SU-DHL-6 (cell line): ENCODE measurements at regions not wholly inside any gene's neighbourhood (a gene's known extent, or its start where the extent isn't known, plus 50 kb on each side); places are given as distances from the start of the nearest gene placed in this dataset.

Source experiments
- H2AFZ ChIP-seq: fragments of 200-600 bp; sonication (generic); 2 replicates; pipeline ENCODE4 v1.6.1; 2014; ENCODE audit warnings: low read depth, mild to moderate bottlenecking, moderate library complexity, mixed read lengths, antibody characterized with exemption, low read length; ENCODE audit not compliant: severe bottlenecking
- H3F3A ChIP-seq: fragments of 200-600 bp; shearing (Covaris generic); 2 replicates; pipeline ENCODE4 v1.6.0; 2016; ENCODE audit warnings: antibody characterized with exemption, mild to moderate bottlenecking; ENCODE audit not compliant: insufficient read depth
- H3K27ac ChIP-seq: fragments of 200-600 bp; sonication (generic); 2 replicates; pipeline ENCODE4 v1.5.1; 2016; ENCODE audit warnings: low read depth, mild to moderate bottlenecking, low read length, moderate library complexity, mixed read lengths
- H3K27me3 ChIP-seq: fragments of 200-600 bp; sonication (generic), shearing (Covaris generic); 2 replicates; pipeline ENCODE4 v1.6.0; 2014; ENCODE audit warnings: mild to moderate bottlenecking, low read length
- H3K36me3 ChIP-seq: fragments of 200-600 bp; sonication (generic); 2 replicates; pipeline ENCODE4 v1.6.1; 2014; ENCODE audit warnings: mild to moderate bottlenecking, low read length, mixed read lengths
- H3K4me2 ChIP-seq: fragments of 300-600, 200-600 bp; shearing (Covaris generic), sonication (generic); 2 replicates; pipeline ENCODE4 v1.6.0; 2014; ENCODE audit warnings: low read length, low read depth, mild to moderate bottlenecking; ENCODE audit not compliant: poor library complexity, severe bottlenecking
- H3K4me3 ChIP-seq: fragments of 200-600 bp; sonication (generic); 2 replicates; pipeline ENCODE4 v1.5.1; 2014; ENCODE audit warnings: antibody characterized with exemption, low read length, mild to moderate bottlenecking, mixed read lengths; ENCODE audit not compliant: insufficient read depth, poor library complexity, severe bottlenecking
- H3K79me2 ChIP-seq: fragments of 200-600 bp; sonication (generic); 2 replicates; pipeline ENCODE4 v1.6.1; 2014; ENCODE audit warnings: mild to moderate bottlenecking, low read length, moderate library complexity; ENCODE audit not compliant: insufficient read depth
- H3K9ac ChIP-seq: fragments of 200-600 bp; sonication (generic); 2 replicates; pipeline ENCODE4 v1.7.0; 2014; ENCODE audit warnings: mild to moderate bottlenecking, low read length
- H3K9me2 ChIP-seq: fragments of 200-600 bp; sonication (generic); replicated peaks from 2 replicates; pipeline ENCODE4 v1.6.1; 2014; ENCODE audit warnings: low read length; ENCODE audit not compliant: insufficient read depth
- H3K9me3 ChIP-seq: fragments of 200-600 bp; sonication (generic); 2 replicates; pipeline ENCODE4 v1.6.1; 2014; ENCODE audit warnings: low read length, mixed read lengths; ENCODE audit not compliant: insufficient read depth
- H4K20me1 ChIP-seq: fragments of 200-600 bp; sonication (generic); 2 replicates; pipeline ENCODE4 v1.6.1; 2014; ENCODE audit warnings: low read depth, mild to moderate bottlenecking, antibody characterized with exemption, low read length, moderate library complexity, mixed read lengths
- CTCF ChIP-seq: fragments of 200-600 bp; sonication (generic); IDR thresholded peaks from one replicate; pipeline ENCODE4 v1.5.1; 2017; ENCODE audit warnings: antibody characterized with exemption, mild to moderate bottlenecking, low read length, moderate library complexity; ENCODE audit not compliant: insufficient read depth, poor library complexity, severe bottlenecking
- EZH2phosphoT487 ChIP-seq: fragments of 200-600 bp; sonication (generic), shearing (Covaris generic); conservative IDR thresholded peaks from 2 replicates; pipeline ENCODE4 v1.6.1; 2018; ENCODE audit warnings: mild to moderate bottlenecking, antibody characterized with exemption, low read length, moderate library complexity, mixed read lengths

GRCh38 chr5:125064621-125065438 is 318.4 kb upstream of the ZNF608 start:
- no peaks in the 10 kb centered on the region for H3K9me2 ChIP-seq
- H4K20me1 ChIP-seq = no peaks in the 10 kb centered on the region
- TF ChIP-seq CTCF = no peak
- H3K4me3 ChIP-seq = no peak overlapping the region
- H3K27ac ChIP-seq = no peak overlapping the region
- H3K4me2 ChIP-seq = no peak overlapping the region
- no peaks in the 10 kb centered on the region for H3K79me2 ChIP-seq
- H3K9ac ChIP-seq = no peak overlapping the region
- no peaks in the 10 kb centered on the region for H3F3A ChIP-seq
- no peaks in the 10 kb centered on the region for H3K27me3 ChIP-seq
- H2AFZ ChIP-seq = no peak overlapping the region
- peaks cover 5% of the 10 kb centered on the region; the same call in 1 of the 2 replicates for H3K9me3 ChIP-seq
- no peaks in the 10 kb centered on the region for H3K36me3 ChIP-seq

GRCh38 chr5:125065741-125066140 is 319.3 kb upstream of the ZNF608 start:
- Histone ChIP-seq H3K9ac (no peak overlapping the region), H3K27ac (no peak overlapping the region), H4K20me1 (no peaks in the 10 kb centered on the region), H3K4me3 (no peak overlapping the region), H3K4me2 (no peak overlapping the region), H3F3A (no peaks in the 10 kb centered on the region), H3K79me2 (no peaks in the 10 kb centered on the region), H3K36me3 (no peaks in the 10 kb centered on the region), H3K27me3 (no peaks in the 10 kb centered on the region), H3K9me3 (peaks cover 5% of the 10 kb centered on the region; the same call in 1 of the 2 replicates), H2AFZ (no peak overlapping the region), H3K9me2 (no peaks in the 10 kb centered on the region)
- TF ChIP-seq EZH2phosphoT487 (no peak), CTCF (no peak)

GRCh38 chr5:125070961-125071360 is 324.5 kb upstream of the ZNF608 start:
- H3K36me3 ChIP-seq = no peaks in the 10 kb centered on the region
- H3F3A ChIP-seq = no peaks in the 10 kb centered on the region
- no peak overlapping the region for H2AFZ ChIP-seq
- no peak overlapping the region for H3K4me3 ChIP-seq
- H4K20me1 ChIP-seq = no peaks in the 10 kb centered on the region
- no peak overlapping the region for H3K9ac ChIP-seq
- no peaks in the 10 kb centered on the region for H3K79me2 ChIP-seq
- H3K27me3 ChIP-seq = no peaks in the 10 kb centered on the region
- no peak overlapping the region for H3K4me2 ChIP-seq
- TF ChIP-seq EZH2phosphoT487 (no peak), CTCF (no peak)
- no peak overlapping the region for H3K27ac ChIP-seq
- H3K9me2 ChIP-seq = no peaks in the 10 kb centered on the region
- peaks cover 9% of the 10 kb centered on the region; the same call in 1 of the 2 replicates for H3K9me3 ChIP-seq
